ENCODE measurements at regions not wholly inside any gene's neighbourhood (a gene's known extent, or its start where the extent isn't known, plus 50 kb on each side); places are given as distances from the start of the nearest gene placed in this dataset.

- no peaks in the 10 kb centered on the region for H3K27me3 ChIP-seq
- no peak for DNase-seq
- intact Hi-C loops (cut with DNase I) = no loop called here
- no peak overlapping the region for H3K27ac ChIP-seq
- TF ChIP-seq CTCF (IDR thresholded peaks at IDR 0.05) (no peak), EP300 (IDR thresholded peaks at IDR 0.05) (no peak), POLR2A (IDR thresholded peaks at IDR 0.05) (no peak), POLR2AphosphoS5 (IDR thresholded peaks at IDR 0.05) (no peak)
- no peaks in the 10 kb centered on the region for H3K36me3 ChIP-seq
- H3K4me1 ChIP-seq = peaks cover 0 to 12% (median 4%) of the 10 kb centered on the region in 4 donors
- H3K9me3 ChIP-seq = no peaks in the 10 kb centered on the region
- no peak overlapping the region for H3K4me3 ChIP-seq
Observed at GRCh38 chr7:13042605-13043236, 355.3 kb downstream of the ARL4A start.

DNA sequence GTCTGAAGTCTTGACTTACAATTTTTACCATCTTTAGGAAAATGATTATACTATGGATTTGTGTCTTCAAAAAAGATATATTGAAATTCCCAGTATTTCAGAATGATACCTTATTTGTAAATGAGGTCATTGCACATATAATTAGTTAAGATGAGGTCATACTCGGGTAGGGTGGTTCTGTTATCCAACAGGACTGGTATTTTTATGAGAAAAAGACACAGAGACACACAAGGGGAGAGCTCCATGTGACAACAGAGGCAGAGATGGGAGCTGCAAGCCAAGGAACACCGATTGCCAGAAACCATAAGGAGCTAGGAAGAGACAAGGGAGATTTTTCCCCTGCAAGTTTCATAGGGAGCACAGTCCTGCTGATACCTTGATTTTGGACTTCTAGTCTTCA lies 356.9 kb downstream of the ARL4A start:
- H3K36me3 ChIP-seq = no peaks in the 10 kb centered on the region
- TF ChIP-seq POLR2AphosphoS5 (IDR thresholded peaks at IDR 0.05) (no peak), EP300 (IDR thresholded peaks at IDR 0.05) (no peak), CTCF (IDR thresholded peaks at IDR 0.05) (no peak)
- H3K27ac ChIP-seq = no peak overlapping the region
- peaks cover 0 to 12% (median 3%) of the 10 kb centered on the region in 4 donors for H3K4me1 ChIP-seq
- no peaks in the 10 kb centered on the region for H3K9me3 ChIP-seq
- no peak overlapping the region for H3K4me3 ChIP-seq
- WGBS, 2 donors = 67 to 68% methylated on average over 2 of the region's 2 CpGs
- H3K27me3 ChIP-seq = no peaks in the 10 kb centered on the region
- no peak for DNase-seq
- intact Hi-C loops (cut with DNase I) = no loop called here

- DNase-seq = no peak
- TF ChIP-seq CTCF (IDR thresholded peaks at IDR 0.05) = no peak
- WGBS, 2 donors = 77 to 85% methylated on average over 4 of the region's 4 CpGs
- H3K4me3 ChIP-seq = no peak overlapping the region
- H3K4me1 ChIP-seq = peaks cover 0 to 26% (median 3%) of the 10 kb centered on the region in 4 donors
- no peaks in the 10 kb centered on the region for H3K36me3 ChIP-seq
- intact Hi-C loops (cut with DNase I) = no loop called here
- H3K27me3 ChIP-seq = no peaks in the 10 kb centered on the region
- no peaks in the 10 kb centered on the region for H3K9me3 ChIP-seq
- H3K27ac ChIP-seq = no peak overlapping the region
Observed at GRCh38 chr7:13047061-13047460, 359.6 kb downstream of the ARL4A start.

DNA sequence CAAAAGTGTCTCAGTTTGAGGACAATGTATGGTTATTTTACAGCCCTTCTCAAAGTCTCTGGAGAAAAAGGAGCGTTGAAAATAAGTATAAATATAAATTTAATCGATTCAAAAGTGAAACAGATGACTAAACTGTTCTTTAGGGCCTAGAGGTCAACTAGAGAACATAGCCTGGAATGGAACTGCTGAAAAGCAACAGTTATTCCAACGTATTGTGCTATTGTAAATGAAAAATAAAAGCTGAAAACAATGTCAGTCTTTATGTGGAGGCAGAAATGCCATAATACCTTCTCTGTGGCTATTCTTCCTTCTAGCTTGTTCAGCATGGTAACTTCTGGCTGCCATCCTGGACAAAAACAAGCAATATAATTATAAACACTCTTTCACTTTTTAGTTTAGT lies 362.5 kb downstream of the ARL4A start:
- DNase-seq = no peak
- intact Hi-C loops (cut with DNase I) = no loop called here
- H3K36me3 ChIP-seq = no peaks in the 10 kb centered on the region
- no peaks in the 10 kb centered on the region for H3K9me3 ChIP-seq
- H3K4me1 ChIP-seq = peaks cover 0 to 26% (median 3%) of the 10 kb centered on the region in 4 donors
- no peak overlapping the region for H3K4me3 ChIP-seq
- H3K27me3 ChIP-seq = no peaks in the 10 kb centered on the region
- WGBS, 2 donors = 23 to 62% methylated on average over 3 of the region's 3 CpGs
- TF ChIP-seq POLR2AphosphoS5 (IDR thresholded peaks at IDR 0.05) (no peak), CTCF (IDR thresholded peaks at IDR 0.05) (no peak), POLR2A (IDR thresholded peaks at IDR 0.05) (no peak), EP300 (IDR thresholded peaks at IDR 0.05) (no peak)
- H3K27ac ChIP-seq = no peak overlapping the region

DNA sequence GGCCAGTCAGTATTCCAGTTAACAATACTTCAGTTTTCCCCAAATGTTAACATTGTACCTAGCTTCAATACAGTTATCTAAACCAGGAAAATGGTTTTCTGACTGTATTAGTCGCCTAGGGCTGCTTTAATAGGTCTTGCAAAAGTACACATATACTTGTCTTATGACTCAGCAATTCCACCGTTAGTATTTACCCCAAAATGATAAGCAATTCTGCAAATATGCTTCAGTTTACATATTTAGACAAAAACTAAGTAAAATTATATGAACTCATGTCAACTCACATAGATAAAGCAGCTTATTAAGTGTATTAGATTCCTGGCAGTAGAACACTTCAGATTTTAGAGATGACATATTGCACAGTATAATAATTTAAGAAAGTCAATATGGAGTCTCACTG lies 363.3 kb downstream of the ARL4A start:
- intact Hi-C loops (cut with DNase I) = no loop called here
- DNase-seq = no peak
- Histone ChIP-seq H3K4me1 (peaks cover 0 to 26% (median 2%) of the 10 kb centered on the region in 4 donors), H3K36me3 (no peaks in the 10 kb centered on the region), H3K27ac (no peak overlapping the region), H3K4me3 (no peak overlapping the region), H3K9me3 (no peaks in the 10 kb centered on the region), H3K27me3 (no peaks in the 10 kb centered on the region)
- 29 to 51% methylated on average over 2 of the region's 2 CpGs for WGBS, 2 donors
- TF ChIP-seq POLR2A (IDR thresholded peaks at IDR 0.05) (no peak), POLR2AphosphoS5 (IDR thresholded peaks at IDR 0.05) (no peak), EP300 (IDR thresholded peaks at IDR 0.05) (no peak)

Data from sigmoid colon (tissue), 6 donors.